ENCODE measurements at regions not wholly inside any gene's neighbourhood (a gene's known extent, or its start where the extent isn't known, plus 50 kb on each side); places are given as distances from the start of the nearest gene placed in this dataset.

DNA sequence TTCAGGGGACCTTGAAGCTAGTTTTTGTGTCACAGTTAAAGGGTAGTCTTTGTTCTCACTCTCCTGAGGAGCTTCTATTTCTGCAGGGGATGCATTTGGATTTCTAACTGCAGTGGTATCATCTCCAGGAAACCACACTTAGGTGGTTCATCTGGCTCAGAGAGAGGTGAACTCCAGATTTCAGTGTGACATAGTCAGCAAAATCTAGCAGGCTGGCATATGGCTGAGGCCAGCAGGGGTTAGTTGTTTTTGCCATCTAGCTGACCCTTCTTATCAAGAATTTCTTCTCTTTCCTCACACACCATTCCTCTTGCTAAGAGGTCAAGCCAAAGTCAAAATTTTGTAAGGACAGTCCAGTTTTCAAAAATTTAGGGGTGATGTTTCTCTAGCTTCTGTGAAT lies 248.2 kb downstream of the REEP3 start:
- Histone ChIP-seq H3K27me3 (ENCODE audit: control insufficient read depth in 1 of 2, insufficient read depth in 2 of 2, low read length in 2 of 2) (no peaks in the 10 kb centered on the region), H3K4me3 (ENCODE audit: low read depth in 1 of 2, low read length in 2 of 2) (no peak overlapping the region), H3K36me3 (ENCODE audit: control insufficient read depth in 2 of 2, insufficient read depth in 2 of 2, low read length in 1 of 2) (no peaks in the 10 kb centered on the region), H3K9me3 (ENCODE audit: control insufficient read depth in 2 of 2, insufficient read depth in 1 of 2, low read depth in 1 of 2, low read length in 1 of 2) (no peaks in the 10 kb centered on the region), H3K27ac (ENCODE audit: low read depth in 2 of 2, low read length in 1 of 2) (no peak overlapping the region), H3K4me1 (ENCODE audit: control insufficient read depth in 2 of 2, insufficient read depth in 2 of 2, low read length in 1 of 2) (no peaks in the 10 kb centered on the region)

DNA sequence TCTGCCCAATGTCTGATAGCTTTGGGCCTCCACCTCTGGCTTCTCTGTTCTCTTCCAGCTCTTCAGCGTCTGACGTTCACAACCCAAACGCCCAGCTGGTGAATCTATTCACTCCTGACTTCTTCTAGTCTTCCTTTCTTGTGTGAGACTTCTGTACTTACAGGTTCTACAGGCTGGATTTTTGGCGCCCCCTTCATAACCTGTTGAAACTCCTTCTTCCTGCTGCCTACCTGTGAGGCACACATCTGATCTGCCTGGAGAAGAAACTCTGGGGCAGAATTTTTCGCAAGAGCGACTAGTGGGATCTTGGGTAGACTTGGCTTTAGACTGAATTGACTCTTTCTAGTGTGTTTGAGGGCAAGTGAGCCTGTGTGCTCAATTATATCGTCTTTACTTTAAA lies 249.3 kb downstream of the REEP3 start:
- Histone ChIP-seq H3K27me3 (ENCODE audit: control insufficient read depth in 1 of 2, insufficient read depth in 2 of 2, low read length in 2 of 2) (no peaks in the 10 kb centered on the region), H3K9me3 (ENCODE audit: control insufficient read depth in 2 of 2, insufficient read depth in 1 of 2, low read depth in 1 of 2, low read length in 1 of 2) (no peaks in the 10 kb centered on the region), H3K4me1 (ENCODE audit: control insufficient read depth in 2 of 2, insufficient read depth in 2 of 2, low read length in 1 of 2) (no peaks in the 10 kb centered on the region), H3K27ac (ENCODE audit: low read depth in 2 of 2, low read length in 1 of 2) (no peak overlapping the region), H3K36me3 (ENCODE audit: control insufficient read depth in 2 of 2, insufficient read depth in 2 of 2, low read length in 1 of 2) (no peaks in the 10 kb centered on the region), H3K4me3 (ENCODE audit: low read depth in 1 of 2, low read length in 2 of 2) (no peak overlapping the region)
- WGBS, 2 donors: 80 to 86% methylated on average over 7 of the region's 7 CpGs

DNA sequence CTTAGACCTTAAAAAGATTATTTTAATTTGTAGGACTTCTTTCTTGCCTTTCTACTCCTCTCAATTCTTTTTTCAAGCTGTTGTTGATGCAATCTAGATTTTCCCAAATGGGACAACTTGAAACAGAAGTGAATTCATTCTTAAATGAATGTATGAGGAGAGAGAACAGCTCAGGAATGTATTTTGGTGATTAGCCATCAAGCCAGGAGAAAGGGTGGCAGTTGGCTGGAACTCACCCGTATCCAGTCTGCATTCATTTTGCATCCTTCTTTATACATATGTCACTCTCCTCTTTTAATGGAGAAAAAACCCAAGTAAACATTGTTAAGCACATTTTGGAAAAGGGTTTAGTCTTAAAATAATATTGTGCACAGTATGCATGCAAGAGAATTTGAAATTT lies 251.3 kb downstream of the REEP3 start:
- Histone ChIP-seq H3K27ac (ENCODE audit: low read depth in 2 of 2, low read length in 1 of 2) (no peak overlapping the region), H3K4me1 (ENCODE audit: control insufficient read depth in 2 of 2, insufficient read depth in 2 of 2, low read length in 1 of 2) (no peaks in the 10 kb centered on the region), H3K9me3 (ENCODE audit: control insufficient read depth in 2 of 2, insufficient read depth in 1 of 2, low read depth in 1 of 2, low read length in 1 of 2) (no peaks in the 10 kb centered on the region), H3K4me3 (ENCODE audit: low read depth in 1 of 2, low read length in 2 of 2) (no peak overlapping the region), H3K36me3 (ENCODE audit: control insufficient read depth in 2 of 2, insufficient read depth in 2 of 2, low read length in 1 of 2) (no peaks in the 10 kb centered on the region), H3K27me3 (ENCODE audit: control insufficient read depth in 1 of 2, insufficient read depth in 2 of 2, low read length in 2 of 2) (no peaks in the 10 kb centered on the region)
- WGBS, 2 donors: 38 to 41% methylated on average over 1 of the region's 1 CpG

DNA sequence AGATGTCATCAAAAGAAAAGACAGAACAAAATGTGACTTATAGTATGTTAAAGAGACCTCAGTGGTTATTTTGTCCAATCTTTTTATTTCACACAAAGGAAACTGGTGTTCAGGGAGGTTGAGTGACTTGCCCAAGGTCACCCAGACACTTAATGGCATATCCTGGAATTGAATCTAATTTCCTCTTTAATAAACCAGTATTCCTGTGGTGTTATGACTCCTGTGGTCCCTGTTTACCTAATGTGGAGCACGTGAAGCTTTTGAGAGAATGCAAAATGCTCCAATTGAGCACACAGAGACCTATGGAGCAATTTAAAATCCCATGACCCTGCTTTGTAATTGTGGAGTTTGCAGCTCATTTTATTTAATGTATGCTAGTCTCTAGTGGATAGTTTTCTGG lies 251.9 kb downstream of the REEP3 start:
- Histone ChIP-seq H3K27me3 (ENCODE audit: control insufficient read depth in 1 of 2, insufficient read depth in 2 of 2, low read length in 2 of 2) (no peaks in the 10 kb centered on the region), H3K27ac (ENCODE audit: low read depth in 2 of 2, low read length in 1 of 2) (no peak overlapping the region), H3K4me3 (ENCODE audit: low read depth in 1 of 2, low read length in 2 of 2) (no peak overlapping the region), H3K4me1 (ENCODE audit: control insufficient read depth in 2 of 2, insufficient read depth in 2 of 2, low read length in 1 of 2) (no peaks in the 10 kb centered on the region), H3K36me3 (ENCODE audit: control insufficient read depth in 2 of 2, insufficient read depth in 2 of 2, low read length in 1 of 2) (no peaks in the 10 kb centered on the region), H3K9me3 (ENCODE audit: control insufficient read depth in 2 of 2, insufficient read depth in 1 of 2, low read depth in 1 of 2, low read length in 1 of 2) (no peaks in the 10 kb centered on the region)
- WGBS, 2 donors: 20 to 22% methylated on average over 1 of the region's 1 CpG

DNA sequence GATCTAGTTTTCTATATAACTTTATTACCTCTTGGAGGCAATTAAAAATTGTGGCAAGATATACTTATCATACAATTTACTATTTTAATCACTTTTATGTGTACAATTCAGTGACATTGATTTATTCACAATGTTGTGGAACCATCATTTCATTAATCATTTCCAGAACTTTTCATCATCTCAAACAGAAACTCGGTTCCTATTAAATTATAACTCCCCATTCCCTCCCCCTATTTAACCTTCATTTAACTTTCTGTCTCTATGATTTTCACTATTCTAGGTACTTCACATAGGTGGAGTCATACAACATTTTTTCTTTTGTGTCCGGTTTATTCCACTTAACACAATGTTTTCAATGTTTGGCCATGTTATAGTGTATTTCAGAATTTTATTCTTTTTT lies 252.8 kb downstream of the REEP3 start:
- Histone ChIP-seq H3K4me1 (ENCODE audit: control insufficient read depth in 2 of 2, insufficient read depth in 2 of 2, low read length in 1 of 2) (no peaks in the 10 kb centered on the region), H3K9me3 (ENCODE audit: control insufficient read depth in 2 of 2, insufficient read depth in 1 of 2, low read depth in 1 of 2, low read length in 1 of 2) (no peaks in the 10 kb centered on the region), H3K4me3 (ENCODE audit: low read depth in 1 of 2, low read length in 2 of 2) (no peak overlapping the region), H3K27ac (ENCODE audit: low read depth in 2 of 2, low read length in 1 of 2) (no peak overlapping the region), H3K27me3 (ENCODE audit: control insufficient read depth in 1 of 2, insufficient read depth in 2 of 2, low read length in 2 of 2) (no peaks in the 10 kb centered on the region), H3K36me3 (ENCODE audit: control insufficient read depth in 2 of 2, insufficient read depth in 2 of 2, low read length in 1 of 2) (no peaks in the 10 kb centered on the region)
- WGBS, 2 donors: 64 to 73% methylated on average over 2 of the region's 2 CpGs

DNA sequence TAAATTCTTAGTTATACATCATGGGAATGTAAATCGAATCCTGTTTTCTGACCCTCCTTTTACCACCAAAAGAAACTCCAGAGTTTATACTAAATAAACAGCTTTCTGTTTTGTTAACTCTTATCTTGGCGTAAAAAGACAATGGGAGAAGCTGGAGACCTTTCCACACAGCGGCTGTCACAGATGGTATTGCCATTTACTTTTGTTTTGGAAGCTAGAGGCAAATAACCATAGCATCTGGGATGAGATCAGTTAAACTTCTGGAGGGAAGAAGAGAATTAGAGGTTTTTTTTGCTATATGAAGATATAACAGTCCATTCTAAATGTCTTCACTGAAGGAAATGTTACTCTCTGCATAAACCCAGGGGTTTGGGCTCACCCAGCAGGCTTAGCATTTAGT lies 258.9 kb downstream of the REEP3 start:
- Histone ChIP-seq H3K4me1 (ENCODE audit: control insufficient read depth in 2 of 2, insufficient read depth in 2 of 2, low read length in 1 of 2) (no peaks in the 10 kb centered on the region), H3K36me3 (ENCODE audit: control insufficient read depth in 2 of 2, insufficient read depth in 2 of 2, low read length in 1 of 2) (no peaks in the 10 kb centered on the region), H3K4me3 (ENCODE audit: low read depth in 1 of 2, low read length in 2 of 2) (no peak overlapping the region), H3K27ac (ENCODE audit: low read depth in 2 of 2, low read length in 1 of 2) (no peak overlapping the region), H3K27me3 (ENCODE audit: control insufficient read depth in 1 of 2, insufficient read depth in 2 of 2, low read length in 2 of 2) (no peaks in the 10 kb centered on the region), H3K9me3 (ENCODE audit: control insufficient read depth in 2 of 2, insufficient read depth in 1 of 2, low read depth in 1 of 2, low read length in 1 of 2) (no peaks in the 10 kb centered on the region)
- WGBS, 2 donors: 65 to 67% methylated on average over 3 of the region's 3 CpGs

DNA sequence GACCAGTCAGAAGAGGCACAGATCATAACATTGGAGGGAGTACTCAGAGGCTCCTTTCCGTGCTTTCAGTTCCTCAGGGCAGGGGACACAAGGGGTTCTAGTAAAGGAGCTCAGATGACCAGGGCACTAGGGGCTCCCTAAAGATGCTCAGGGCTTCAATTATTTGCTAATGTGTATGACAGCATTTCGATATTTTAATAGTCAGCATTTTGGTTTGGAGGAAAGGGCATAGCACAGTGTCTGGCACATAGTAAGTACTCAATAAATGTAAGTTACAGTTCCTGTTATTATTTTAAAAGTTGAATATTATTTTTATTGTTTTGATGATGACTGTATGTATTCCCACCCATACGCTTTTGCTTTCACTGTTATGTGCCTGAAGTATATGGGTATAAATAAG lies 260.0 kb downstream of the REEP3 start:
- 82 to 87% methylated on average over 3 of the region's 3 CpGs for WGBS, 2 donors
- H3K36me3 ChIP-seq (ENCODE audit: control insufficient read depth in 2 of 2, insufficient read depth in 2 of 2, low read length in 1 of 2): no peaks in the 10 kb centered on the region
- H3K27me3 ChIP-seq (ENCODE audit: control insufficient read depth in 1 of 2, insufficient read depth in 2 of 2, low read length in 2 of 2): no peaks in the 10 kb centered on the region
- no peaks in the 10 kb centered on the region for H3K9me3 ChIP-seq (ENCODE audit: control insufficient read depth in 2 of 2, insufficient read depth in 1 of 2, low read depth in 1 of 2, low read length in 1 of 2)
- no peak overlapping the region for H3K4me3 ChIP-seq (ENCODE audit: low read depth in 1 of 2, low read length in 2 of 2)
- no peak overlapping the region for H3K27ac ChIP-seq (ENCODE audit: low read depth in 2 of 2, low read length in 1 of 2)
- no peaks in the 10 kb centered on the region for H3K4me1 ChIP-seq (ENCODE audit: control insufficient read depth in 2 of 2, insufficient read depth in 2 of 2, low read length in 1 of 2)

DNA sequence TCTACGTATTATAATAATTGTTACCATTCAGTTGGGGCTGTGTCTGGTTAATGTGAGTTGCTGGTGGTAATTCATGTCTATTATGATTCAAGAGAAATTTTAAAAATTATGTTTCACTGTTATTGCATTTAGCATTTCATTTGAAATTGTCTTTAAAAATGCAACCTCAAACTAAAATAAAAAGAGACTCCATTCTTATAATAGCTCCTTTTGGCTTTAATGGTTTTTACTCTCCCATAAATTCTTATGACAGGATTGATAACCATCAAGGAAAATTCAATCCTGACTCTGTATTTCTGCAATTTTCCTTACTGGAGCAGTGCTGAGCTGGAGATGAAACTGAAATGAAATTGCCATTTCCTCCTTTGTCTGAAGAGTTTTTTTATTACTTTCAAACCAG lies 262.7 kb downstream of the REEP3 start:
- WGBS, 2 donors: 84 to 96% methylated on average over 1 of the region's 1 CpG
- no peaks in the 10 kb centered on the region for H3K4me1 ChIP-seq (ENCODE audit: control insufficient read depth in 2 of 2, insufficient read depth in 2 of 2, low read length in 1 of 2)
- no peak overlapping the region for H3K27ac ChIP-seq (ENCODE audit: low read depth in 2 of 2, low read length in 1 of 2)

DNA sequence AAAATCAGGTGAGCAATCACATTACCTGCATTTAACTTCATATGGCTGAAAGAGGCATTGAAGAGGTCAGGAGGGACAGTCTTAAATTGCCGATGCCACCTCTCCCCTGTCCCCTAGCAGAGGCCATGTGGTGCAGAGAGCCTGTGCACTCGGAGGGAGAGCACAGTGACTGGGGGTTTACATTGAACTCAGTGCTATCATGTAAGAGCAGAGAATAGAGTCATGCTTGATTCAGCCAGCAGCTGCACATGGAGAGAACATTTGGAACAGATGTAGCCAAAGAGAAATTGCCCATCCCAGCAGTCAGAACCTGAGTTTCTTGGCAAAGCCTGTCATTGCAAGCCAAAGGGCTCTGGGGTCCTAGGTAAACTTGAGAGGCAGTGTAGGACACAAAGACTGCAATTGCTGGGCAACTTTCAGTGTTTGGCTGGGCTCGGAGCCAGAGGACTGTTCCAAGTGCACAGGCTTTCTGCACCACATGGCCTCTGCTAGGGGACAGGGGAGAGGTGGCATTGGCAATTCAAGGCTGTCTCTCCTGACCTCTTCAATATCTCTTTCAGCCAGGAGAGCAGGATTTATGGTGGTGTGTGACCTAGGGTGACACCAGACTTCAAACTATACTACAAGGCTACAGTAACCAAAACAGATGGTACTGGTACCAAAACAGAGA lies 267.1 kb downstream of the REEP3 start:
- 85 to 87% methylated on average over 3 of the region's 3 CpGs for WGBS, 2 donors
- no peak overlapping the region for H3K4me3 ChIP-seq (ENCODE audit: low read depth in 1 of 2, low read length in 2 of 2)
- no peaks in the 10 kb centered on the region for H3K27me3 ChIP-seq (ENCODE audit: control insufficient read depth in 1 of 2, insufficient read depth in 2 of 2, low read length in 2 of 2)
- no peaks in the 10 kb centered on the region for H3K9me3 ChIP-seq (ENCODE audit: control insufficient read depth in 2 of 2, insufficient read depth in 1 of 2, low read depth in 1 of 2, low read length in 1 of 2)
- H3K36me3 ChIP-seq (ENCODE audit: control insufficient read depth in 2 of 2, insufficient read depth in 2 of 2, low read length in 1 of 2): no peaks in the 10 kb centered on the region
- no peaks in the 10 kb centered on the region for H3K4me1 ChIP-seq (ENCODE audit: control insufficient read depth in 2 of 2, insufficient read depth in 2 of 2, low read length in 1 of 2)
- no peak overlapping the region for H3K27ac ChIP-seq (ENCODE audit: low read depth in 2 of 2, low read length in 1 of 2)

More for the DNA sequence above, 262.7 kb downstream of the REEP3 start:
- H3K27me3 ChIP-seq (ENCODE audit: control insufficient read depth in 1 of 2, insufficient read depth in 2 of 2, low read length in 2 of 2): no peaks in the 10 kb centered on the region
- H3K9me3 ChIP-seq (ENCODE audit: control insufficient read depth in 2 of 2, insufficient read depth in 1 of 2, low read depth in 1 of 2, low read length in 1 of 2): no peaks in the 10 kb centered on the region
- H3K4me3 ChIP-seq (ENCODE audit: low read depth in 1 of 2, low read length in 2 of 2): no peak overlapping the region
- no peaks in the 10 kb centered on the region for H3K36me3 ChIP-seq (ENCODE audit: control insufficient read depth in 2 of 2, insufficient read depth in 2 of 2, low read length in 1 of 2)

DNA sequence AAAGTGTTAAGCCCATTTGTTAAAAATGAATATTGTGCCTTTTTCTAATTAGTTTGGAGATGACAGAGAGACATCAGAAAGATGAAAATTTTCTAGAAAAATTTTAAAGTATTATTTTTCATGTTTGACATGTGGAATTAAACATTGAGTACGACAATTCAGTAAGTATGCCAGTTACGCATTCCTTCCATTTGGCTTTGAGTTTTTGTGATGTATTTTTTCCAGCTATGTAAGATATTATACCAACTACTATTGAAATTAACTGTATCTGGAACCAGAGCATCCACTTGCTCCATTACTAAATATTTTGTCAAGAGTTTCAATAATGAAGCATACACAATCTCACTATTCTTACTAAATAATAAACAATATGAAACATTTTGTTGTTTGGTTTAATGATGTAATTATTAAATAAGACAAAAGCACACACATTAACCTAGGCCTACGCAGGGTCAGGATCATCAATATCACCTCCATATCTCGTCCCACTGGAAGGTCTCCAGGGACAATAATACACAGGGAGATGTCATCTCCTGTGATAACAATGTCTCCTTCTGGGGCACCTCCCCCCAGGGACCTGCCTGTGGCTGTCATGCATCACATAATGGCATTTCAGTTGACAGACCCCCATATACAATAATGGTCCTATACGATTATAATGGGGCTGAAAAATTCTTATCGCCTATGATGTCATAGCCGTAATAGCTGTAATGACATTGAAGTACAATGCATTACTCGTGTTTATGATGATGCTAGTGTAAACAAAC lies 274.1 kb downstream of the REEP3 start:
- Histone ChIP-seq H3K27ac (ENCODE audit: low read depth in 2 of 2, low read length in 1 of 2) (no peak overlapping the region), H3K4me1 (ENCODE audit: control insufficient read depth in 2 of 2, insufficient read depth in 2 of 2, low read length in 1 of 2) (no peaks in the 10 kb centered on the region), H3K9me3 (ENCODE audit: control insufficient read depth in 2 of 2, insufficient read depth in 1 of 2, low read depth in 1 of 2, low read length in 1 of 2) (no peaks in the 10 kb centered on the region), H3K4me3 (ENCODE audit: low read depth in 1 of 2, low read length in 2 of 2) (no peak overlapping the region), H3K36me3 (ENCODE audit: control insufficient read depth in 2 of 2, insufficient read depth in 2 of 2, low read length in 1 of 2) (no peaks in the 10 kb centered on the region), H3K27me3 (ENCODE audit: control insufficient read depth in 1 of 2, insufficient read depth in 2 of 2, low read length in 2 of 2) (no peaks in the 10 kb centered on the region)
- WGBS, 2 donors: 77 to 79% methylated on average over 8 of the region's 8 CpGs

Data from esophagus (tissue), 2 donors.